ENCODE measurements at regions not wholly inside any gene's neighbourhood (a gene's known extent, or its start where the extent isn't known, plus 50 kb on each side); places are given as distances from the start of the nearest gene placed in this dataset.

GRCh38 chr2:134119117-134119712 lies 134.7 kb upstream of the MGAT5 start:
- H3K4me3 ChIP-seq = peak overlapping the region; percentile 87
- ATAC-seq = no peak
- H3K4me2 ChIP-seq = peak overlapping the region; percentile 97
- peaks cover 38% of the 10 kb centered on the region for H3K4me1 Mint-ChIP-seq
- H4K20me1 ChIP-seq (replicated peaks; ENCODE audit: insufficient read depth) = peaks cover 22% of the 10 kb centered on the region
- H3K4me1 ChIP-seq (ENCODE audit: insufficient read depth) = peaks cover 33% of the 10 kb centered on the region
- peak overlapping the region; percentile 89 for H3K4me3 Mint-ChIP-seq
- peak overlapping the region; percentile 91 for H2AFZ ChIP-seq
- no peaks in the 10 kb centered on the region for H3K9me2 ChIP-seq (ENCODE audit: insufficient read depth)
- no peak overlapping the region for H3K27ac ChIP-seq (ENCODE audit: low read depth)
- no peaks in the 10 kb centered on the region for H3F3A ChIP-seq (replicated peaks; ENCODE audit: low read depth)
- H3K36me3 ChIP-seq (ENCODE audit: insufficient read depth) = no peaks in the 10 kb centered on the region
- H3K27me3 Mint-ChIP-seq (ENCODE audit: insufficient read depth, low read depth, poor library complexity) = peaks cover 17% of the 10 kb centered on the region
- no peaks in the 10 kb centered on the region for H3K9me3 Mint-ChIP-seq
- peaks cover 15% of the 10 kb centered on the region for H3K27me3 ChIP-seq (ENCODE audit: insufficient read depth)
- H3K79me2 ChIP-seq (replicated peaks; ENCODE audit: insufficient read depth) = peaks cover 29% of the 10 kb centered on the region
- no peak for TF ChIP-seq EZH2phosphoT487 (IDR thresholded peaks at IDR 0.05; ENCODE audit: unreplicated experiment)
- no peak for TF ChIP-seq POLR2AphosphoS5 (IDR thresholded peaks at IDR 0.05; ENCODE audit: low read depth)
- no peak for TF ChIP-seq STAT1 (IDR thresholded peaks at IDR 0.05; ENCODE audit: unreplicated experiment)
- no peak for TF ChIP-seq ETS1 (IDR thresholded peaks at IDR 0.05)
- no peak for TF ChIP-seq CTCF (conservative IDR thresholded peaks at IDR 0.05; ENCODE audit: low read depth in 2 of 2)
- no peak for TF ChIP-seq EZH2 (IDR thresholded peaks at IDR 0.05; ENCODE audit: low read depth, unreplicated experiment)
- no peak for TF ChIP-seq REST (IDR thresholded peaks at IDR 0.05; ENCODE audit: unreplicated experiment)
- no peak for TF ChIP-seq ZNF462 (CRISPR knock-in tag; IDR thresholded peaks at IDR 0.05)
- TF ChIP-seq CREB1 (CRISPR knock-in tag; IDR thresholded peaks at IDR 0.05; ENCODE audit: low read depth) = no peak
- TF ChIP-seq ZNF114 (CRISPR knock-in tag; IDR thresholded peaks at IDR 0.05) = no peak
- TF ChIP-seq JUNB (IDR thresholded peaks at IDR 0.05; ENCODE audit: unreplicated experiment) = no peak
- no peak for TF ChIP-seq ZNF331 (CRISPR knock-in tag; IDR thresholded peaks at IDR 0.05; ENCODE audit: low read depth)
- H3K27ac Mint-ChIP-seq = no peak overlapping the region
- no peaks in the 10 kb centered on the region; the same call in 2 of the 3 replicates for H3K36me3 Mint-ChIP-seq (ENCODE audit: low read depth)
- DNase-seq (ENCODE audit: low spot score) = no peak

Data from GM23338 (cell line).